Neural crest cell (in vitro differentiated cells): ENCODE measurements at regions not wholly inside any gene's neighbourhood (a gene's known extent, or its start where the extent isn't known, plus 50 kb on each side); places are given as distances from the start of the nearest gene placed in this dataset.

Experiments
- DNase-seq: peaks from one replicate; pipeline ENCODE4 v3.0.0; 2021; ENCODE audit warnings: low read depth, mixed read lengths, low spot score
- H3K27ac Mint-ChIP-seq: one replicate; pipeline ENCODE4 v1.8.0; 2021; ENCODE audit warnings: mild to moderate bottlenecking, mixed read lengths; ENCODE audit not compliant: unreplicated experiment
- H3K27me3 Mint-ChIP-seq: 2 replicates; pipeline ENCODE4 v1.8.0; 2021; ENCODE audit warnings: low read depth, mild to moderate bottlenecking, mixed read lengths
- H3K36me3 Mint-ChIP-seq: 2 replicates; pipeline ENCODE4 v1.8.0; 2021; ENCODE audit warnings: low read depth, mild to moderate bottlenecking, mixed read lengths
- H3K4me1 Mint-ChIP-seq: 2 replicates; pipeline ENCODE4 v1.8.0; 2021; ENCODE audit warnings: mixed read lengths
- H3K4me3 Mint-ChIP-seq: one replicate; pipeline ENCODE4 v1.8.0; 2021; ENCODE audit warnings: mild to moderate bottlenecking, mixed read lengths
- H3K9me3 Mint-ChIP-seq: 2 replicates; pipeline ENCODE4 v1.8.0; 2021; ENCODE audit warnings: mixed read lengths
- TF ChIP-seq, protein P1 (sequence below): fragments of 200-600 bp; sonication (generic); conservative IDR thresholded peaks from 2 replicates; pipeline ENCODE4 v1.5.0; 2021; ENCODE audit warnings: antibody characterized with exemption, mild to moderate bottlenecking

DNA sequence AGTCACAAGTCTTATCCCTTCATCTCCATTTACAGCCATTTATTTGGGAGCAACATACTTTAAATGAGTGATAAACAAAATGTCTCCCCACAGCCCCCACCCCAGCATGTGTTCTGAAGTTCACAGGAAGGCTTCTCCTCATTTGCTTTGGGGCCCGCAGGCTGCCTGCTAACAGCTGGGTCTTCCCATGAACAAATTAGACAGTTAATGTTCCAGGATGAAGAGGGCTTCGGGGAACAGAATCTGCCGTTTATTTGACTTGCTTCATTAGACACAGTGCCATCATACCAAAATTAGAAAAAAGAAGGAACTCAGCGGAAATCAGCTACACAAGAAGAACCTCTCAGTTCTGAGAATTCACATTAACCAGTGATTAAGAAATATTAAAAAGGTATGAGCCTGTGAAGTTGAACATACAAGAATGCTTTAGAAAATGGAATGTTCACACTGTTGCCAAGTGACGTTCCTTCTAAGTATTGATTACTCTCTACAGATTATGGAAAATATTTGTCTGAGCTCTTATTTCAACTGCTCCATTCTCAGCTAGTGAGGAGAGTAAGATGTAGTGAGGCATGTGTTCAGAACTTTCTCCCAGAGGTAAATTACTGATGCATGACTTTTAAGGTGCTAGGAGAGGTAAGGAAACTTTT is 107.5 kb upstream of the THBS1 start:
- peaks cover 5% of the 10 kb centered on the region for H3K9me3 Mint-ChIP-seq
- TF ChIP-seq, protein P1, sequence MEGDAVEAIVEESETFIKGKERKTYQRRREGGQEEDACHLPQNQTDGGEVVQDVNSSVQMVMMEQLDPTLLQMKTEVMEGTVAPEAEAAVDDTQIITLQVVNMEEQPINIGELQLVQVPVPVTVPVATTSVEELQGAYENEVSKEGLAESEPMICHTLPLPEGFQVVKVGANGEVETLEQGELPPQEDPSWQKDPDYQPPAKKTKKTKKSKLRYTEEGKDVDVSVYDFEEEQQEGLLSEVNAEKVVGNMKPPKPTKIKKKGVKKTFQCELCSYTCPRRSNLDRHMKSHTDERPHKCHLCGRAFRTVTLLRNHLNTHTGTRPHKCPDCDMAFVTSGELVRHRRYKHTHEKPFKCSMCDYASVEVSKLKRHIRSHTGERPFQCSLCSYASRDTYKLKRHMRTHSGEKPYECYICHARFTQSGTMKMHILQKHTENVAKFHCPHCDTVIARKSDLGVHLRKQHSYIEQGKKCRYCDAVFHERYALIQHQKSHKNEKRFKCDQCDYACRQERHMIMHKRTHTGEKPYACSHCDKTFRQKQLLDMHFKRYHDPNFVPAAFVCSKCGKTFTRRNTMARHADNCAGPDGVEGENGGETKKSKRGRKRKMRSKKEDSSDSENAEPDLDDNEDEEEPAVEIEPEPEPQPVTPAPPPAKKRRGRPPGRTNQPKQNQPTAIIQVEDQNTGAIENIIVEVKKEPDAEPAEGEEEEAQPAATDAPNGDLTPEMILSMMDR, result no peak
- DNase-seq, result no peak
- H3K27me3 Mint-ChIP-seq, result no peaks in the 10 kb centered on the region
- no peak overlapping the region for H3K4me3 Mint-ChIP-seq
- no peaks in the 10 kb centered on the region for H3K4me1 Mint-ChIP-seq
- H3K36me3 Mint-ChIP-seq, result no peaks in the 10 kb centered on the region
- no peak overlapping the region for H3K27ac Mint-ChIP-seq

DNA sequence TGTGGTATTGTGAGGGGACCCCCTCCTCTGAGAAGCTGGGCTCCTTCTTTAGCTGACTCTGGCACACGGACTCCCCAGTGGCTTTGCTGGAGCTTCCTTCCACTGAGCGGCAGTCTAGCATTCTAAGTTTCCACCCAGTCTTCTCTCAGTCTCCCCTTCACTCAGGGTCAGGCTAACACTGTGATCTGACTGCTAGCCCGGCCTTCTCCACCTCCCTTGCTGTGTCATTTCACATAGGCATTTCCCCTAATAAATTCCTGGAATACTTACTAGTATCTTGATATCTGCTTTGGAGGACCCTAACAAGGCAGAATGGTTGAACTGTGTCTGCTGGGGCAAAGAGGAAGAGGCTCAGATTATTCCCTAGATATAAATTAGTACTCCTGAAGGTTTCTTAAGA is 106.2 kb upstream of the THBS1 start:
- TF ChIP-seq, protein P1, result no peak
- Mint-ChIP-seq H3K27ac (no peak overlapping the region), H3K36me3 (no peaks in the 10 kb centered on the region), H3K27me3 (no peaks in the 10 kb centered on the region), H3K4me3 (no peak overlapping the region), H3K9me3 (peaks cover 5% of the 10 kb centered on the region), H3K4me1 (no peaks in the 10 kb centered on the region)
- DNase-seq, result no peak

DNA sequence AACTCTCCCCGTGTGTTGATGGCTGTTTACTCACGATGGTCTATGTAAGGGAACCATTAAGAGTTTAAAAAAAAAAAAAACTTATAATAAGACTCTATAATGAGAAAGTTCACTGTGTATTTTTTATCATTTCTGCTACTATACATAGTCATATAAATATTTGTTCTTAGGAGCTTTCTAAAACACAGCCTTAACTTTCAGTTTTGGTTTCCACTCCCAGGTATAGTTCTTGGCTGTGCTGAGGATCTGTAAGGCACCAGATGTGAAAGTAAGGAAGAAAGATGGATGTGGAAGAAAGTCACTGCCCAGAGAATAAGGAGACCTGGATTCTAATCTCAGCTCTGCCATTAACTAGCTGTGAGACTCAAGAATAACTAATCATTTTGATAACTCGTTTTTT is 101.9 kb upstream of the THBS1 start:
- TF ChIP-seq, protein P1, result no peak
- Mint-ChIP-seq H3K4me1 (no peaks in the 10 kb centered on the region), H3K36me3 (no peaks in the 10 kb centered on the region), H3K4me3 (no peak overlapping the region), H3K9me3 (peaks cover 3% of the 10 kb centered on the region), H3K27me3 (no peaks in the 10 kb centered on the region), H3K27ac (no peak overlapping the region)
- no peak for DNase-seq

DNA sequence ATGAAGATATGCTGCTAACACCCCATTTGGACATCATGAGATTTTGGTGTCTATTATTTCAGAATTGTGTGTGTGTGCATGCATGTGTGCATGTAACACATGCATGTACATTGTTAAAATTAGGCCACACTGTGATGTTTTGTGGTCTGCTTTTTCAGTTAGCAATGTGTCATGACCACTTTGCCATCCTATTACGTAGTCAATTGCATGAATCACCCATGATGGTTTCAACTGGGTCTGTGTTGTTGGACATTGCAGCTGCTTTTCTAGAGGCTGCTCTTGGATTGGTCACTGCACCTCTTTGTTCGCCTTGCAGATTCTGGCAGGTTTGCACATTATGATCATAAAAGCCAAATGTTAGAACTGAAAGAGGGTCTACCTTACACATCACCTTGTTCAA is 101.0 kb upstream of the THBS1 start:
- no peak overlapping the region for H3K4me3 Mint-ChIP-seq
- H3K27me3 Mint-ChIP-seq, result no peaks in the 10 kb centered on the region
- no peaks in the 10 kb centered on the region for H3K4me1 Mint-ChIP-seq
- H3K36me3 Mint-ChIP-seq, result peaks cover 3% of the 10 kb centered on the region
- TF ChIP-seq, protein P1, result no peak
- H3K9me3 Mint-ChIP-seq, result peaks cover 10% of the 10 kb centered on the region
- H3K27ac Mint-ChIP-seq, result no peak overlapping the region
- DNase-seq, result no peak

DNA sequence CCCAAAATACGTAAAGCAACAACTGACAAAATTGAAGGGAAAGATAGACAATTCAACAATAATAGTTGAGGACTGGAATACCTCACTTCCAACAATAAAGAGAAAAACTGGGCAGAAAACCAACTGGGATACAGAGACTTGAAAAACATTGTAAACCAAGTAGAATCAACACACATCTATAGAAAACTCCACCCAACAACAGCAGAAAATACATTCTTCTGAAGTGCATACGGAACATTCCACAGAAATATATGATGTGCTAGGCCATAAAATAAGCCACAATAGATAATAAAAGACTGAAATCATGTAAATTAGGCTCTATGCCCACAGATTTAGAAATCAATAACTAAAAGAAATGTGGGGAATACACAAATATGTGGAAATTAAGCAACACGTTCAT is 98.4 kb upstream of the THBS1 start:
- peaks cover 12% of the 10 kb centered on the region for H3K9me3 Mint-ChIP-seq
- DNase-seq, result no peak
- H3K27ac Mint-ChIP-seq, result no peak overlapping the region
- no peak overlapping the region for H3K4me3 Mint-ChIP-seq
- no peaks in the 10 kb centered on the region for H3K4me1 Mint-ChIP-seq
- peaks cover 4% of the 10 kb centered on the region for H3K36me3 Mint-ChIP-seq
- H3K27me3 Mint-ChIP-seq, result no peaks in the 10 kb centered on the region
- TF ChIP-seq, protein P1, result no peak
